Renal cortex interstitium (tissue), 11 donors: ENCODE measurements at regions not wholly inside any gene's neighbourhood (a gene's known extent, or its start where the extent isn't known, plus 50 kb on each side); places are given as distances from the start of the nearest gene placed in this dataset.

Experiments
- DNase-seq, 11 donors: peaks; one replicate each; pipeline ENCODE4 v3.0.0-alpha.2; 2013; ENCODE audit warnings: low read depth in 9 of 11, low spot score in 4 of 11; ENCODE audit errors: extremely low read depth in 1 of 11

GRCh38 chrX:791479-792034 lies 161.0 kb downstream of the SHOX start:
- DNase-seq: no peak

GRCh38 chrX:790783-791360 lies 160.3 kb downstream of the SHOX start:
- DNase-seq: no peak

GRCh38 chrX:790041-790506 lies 159.5 kb downstream of the SHOX start:
- DNase-seq: no peak

- DNase-seq: no peak
Measured at GRCh38 chrX:789096-789495, 158.5 kb downstream of the SHOX start.

- DNase-seq: no peak
Measured at GRCh38 chrX:786441-786881, 155.9 kb downstream of the SHOX start.

DNA sequence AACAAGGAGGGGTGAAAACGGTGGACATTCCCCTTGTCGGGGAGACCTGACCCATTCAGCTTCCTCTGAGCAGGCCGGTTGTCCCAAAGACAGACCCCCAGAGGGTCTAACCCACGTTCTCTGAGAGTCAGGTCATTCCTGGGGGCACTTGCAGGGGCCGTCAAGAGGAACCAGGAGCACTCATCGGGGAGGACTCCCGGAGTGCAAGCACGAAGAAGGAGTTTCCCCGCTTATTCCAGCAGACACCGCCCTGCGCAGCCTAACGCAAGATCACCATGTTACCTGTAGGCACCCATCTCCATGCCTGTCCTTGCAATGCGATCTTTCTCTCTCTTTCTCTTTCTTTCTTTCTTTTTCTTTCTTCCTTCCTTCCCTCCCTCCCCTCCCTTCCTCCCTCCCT lies 154.2 kb downstream of the SHOX start:
- no peak for DNase-seq

- DNase-seq: no peak
Measured at GRCh38 chrX:781224-782204, 150.9 kb downstream of the SHOX start.

DNA sequence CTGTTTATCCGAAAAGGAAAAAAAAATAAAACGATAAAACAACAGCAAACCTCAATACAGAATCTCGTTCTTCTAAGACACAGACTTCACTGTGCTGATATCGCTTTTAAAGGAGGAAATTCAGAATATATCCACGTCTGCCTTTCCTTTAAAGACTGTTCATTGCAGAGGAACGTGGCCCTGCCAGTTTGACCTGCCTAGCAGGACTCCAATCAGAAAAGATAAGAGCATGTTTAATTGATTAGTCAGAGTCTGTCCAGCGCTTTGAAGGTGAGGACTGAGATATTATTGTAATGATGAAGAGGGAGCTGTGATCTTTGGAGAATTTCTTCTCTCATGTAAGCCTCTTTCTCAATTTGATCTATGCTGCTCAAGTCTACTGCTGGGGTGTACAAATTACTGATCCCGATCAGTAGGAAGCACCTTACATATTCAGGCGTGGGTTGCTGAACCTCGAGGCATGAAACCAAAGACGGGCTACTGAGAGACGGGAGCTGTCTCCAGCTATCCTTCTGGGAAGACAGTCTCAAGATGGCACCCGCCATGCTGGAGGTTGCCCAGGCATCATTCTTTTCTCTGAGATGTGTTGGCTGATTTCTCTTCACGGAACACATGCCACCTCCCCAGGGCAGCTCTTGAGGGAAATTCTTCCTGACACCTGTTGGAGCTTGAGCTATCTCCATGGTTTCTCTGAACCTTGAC lies 146.1 kb downstream of the SHOX start:
- no peak for DNase-seq

DNA sequence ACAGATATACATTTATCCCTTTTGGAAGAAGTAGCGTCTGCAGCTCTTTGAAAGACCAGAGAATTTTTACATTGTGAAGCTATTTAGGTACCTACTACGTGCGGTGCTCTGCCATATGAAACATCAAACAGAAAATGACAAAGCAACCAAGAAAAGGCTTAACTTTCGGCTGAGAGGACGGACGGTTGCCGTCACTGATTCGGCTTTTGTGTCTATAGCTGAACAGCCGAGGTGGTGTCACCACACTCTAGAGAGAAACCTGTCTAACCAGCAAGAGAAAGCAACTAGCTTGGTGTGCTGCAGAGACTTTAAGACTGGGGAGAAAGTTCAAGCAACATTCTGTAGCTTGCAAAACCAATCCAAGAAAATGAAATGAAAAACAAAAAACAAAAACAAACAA lies 145.5 kb downstream of the SHOX start:
- no peak for DNase-seq

GRCh38 chrX:774536-774935 lies 143.9 kb downstream of the SHOX start:
- DNase-seq: no peak

GRCh38 chrX:773292-774025 lies 142.9 kb downstream of the SHOX start:
- DNase-seq: no peak

DNA sequence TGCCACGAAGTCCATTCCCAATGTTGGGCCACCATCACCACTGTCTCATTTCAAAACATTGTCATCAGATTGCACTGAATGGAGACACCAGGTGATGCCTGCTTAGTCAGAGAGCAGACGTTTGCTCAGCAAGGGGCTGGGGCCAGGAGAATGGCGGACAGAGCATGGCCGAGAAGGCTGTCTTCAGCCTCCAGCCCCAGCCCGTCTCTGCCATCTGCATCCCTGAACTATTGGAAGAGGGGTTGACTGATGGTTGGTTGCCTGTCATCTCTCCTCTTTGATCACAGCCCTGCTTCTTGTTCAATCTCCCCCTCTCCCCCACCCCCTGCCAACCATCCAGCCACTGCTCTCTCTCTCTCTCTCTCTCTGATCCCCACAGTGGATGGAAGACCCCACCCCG lies 140.9 kb downstream of the SHOX start:
- DNase-seq: no peak

GRCh38 chrX:769796-770195 lies 139.2 kb downstream of the SHOX start:
- DNase-seq: no peak

DNA sequence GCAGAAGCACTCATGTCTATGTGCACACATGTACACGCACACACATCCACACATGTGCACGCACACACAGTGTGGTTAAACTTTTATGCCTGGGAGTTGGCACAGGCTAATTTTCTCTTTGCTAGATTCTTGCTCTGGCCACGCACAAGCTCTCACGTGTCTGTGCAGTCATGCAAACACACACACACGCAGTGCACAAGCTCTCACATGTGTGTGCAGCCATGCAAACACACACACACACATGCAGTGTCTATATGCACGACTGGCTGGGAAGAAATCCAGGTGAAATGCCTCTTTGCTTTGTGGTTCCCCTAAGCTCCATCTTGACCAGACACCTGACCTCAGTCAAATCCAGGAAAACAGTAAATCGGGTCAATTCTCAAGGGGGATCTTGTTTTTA lies 138.0 kb downstream of the SHOX start:
- DNase-seq: no peak

GRCh38 chrX:758917-759316 lies 128.3 kb downstream of the SHOX start:
- no peak for DNase-seq

- no peak for DNase-seq
Measured at GRCh38 chrX:750812-751211, 120.2 kb downstream of the SHOX start.

DNA sequence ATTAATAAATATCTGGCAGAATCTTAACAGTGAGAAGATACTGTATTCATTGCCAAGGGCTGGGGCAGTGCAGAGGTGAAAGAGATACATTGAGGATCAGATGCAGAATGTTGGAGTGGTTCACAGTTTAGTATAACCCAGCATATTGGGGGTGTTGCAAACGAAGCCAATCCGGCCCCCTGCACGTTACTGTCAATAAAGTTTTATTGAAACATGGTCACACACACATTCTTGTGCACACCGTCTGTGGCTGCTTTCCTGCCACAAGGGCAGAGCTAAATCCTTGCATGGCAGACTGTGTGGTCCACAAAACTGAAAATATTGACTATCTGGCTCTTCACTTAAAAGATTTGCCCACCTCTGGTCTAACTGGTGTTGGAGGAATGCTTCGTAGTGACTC lies 119.7 kb downstream of the SHOX start:
- DNase-seq: no peak

DNA sequence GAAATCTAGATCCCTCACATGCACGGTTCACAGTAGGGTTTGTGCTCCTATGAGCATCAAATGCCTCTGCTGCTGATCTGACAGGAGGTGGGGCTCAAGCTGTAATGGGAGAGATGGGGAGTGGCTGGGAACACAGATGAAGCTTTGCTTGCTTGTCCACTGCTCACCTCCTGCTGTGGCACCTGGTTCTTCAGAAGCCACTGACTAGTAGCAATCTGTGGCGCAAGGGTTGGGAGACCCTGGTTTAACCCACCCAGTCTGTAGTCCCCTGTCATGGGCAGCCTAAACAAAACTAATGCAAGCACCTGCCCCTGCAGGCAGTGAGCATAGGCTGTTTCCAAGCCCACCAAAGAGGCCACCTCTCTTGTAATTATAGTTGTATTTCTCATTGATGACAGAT lies 116.6 kb downstream of the SHOX start:
- no peak for DNase-seq

GRCh38 chrX:739611-740010 lies 109.0 kb downstream of the SHOX start:
- DNase-seq: no peak
